SK-N-SH treated with all-trans-retinoic acid at 6 μM for 48 hours (cell line): ENCODE measurements at regions not wholly inside any gene's neighbourhood (a gene's known extent, or its start where the extent isn't known, plus 50 kb on each side); places are given as distances from the start of the nearest gene placed in this dataset.

Experiments used
- ATAC-seq: fragments of 200-7000 bp; cut with Tn5 transposase; 3 replicates; pipeline ENCODE4 v1.9.1; 2020; ENCODE audit warnings: mild to moderate bottlenecking, moderate library complexity
- ARNTL ChIP-seq: fragments of 450-650 bp; formaldehyde crosslinking; IDR thresholded peaks from 2 replicates; pipeline ENCODE4 v1.5.0; 2020; ENCODE audit warnings: low read depth, mild to moderate bottlenecking, moderate library complexity, borderline replicate concordance
- BACH2 ChIP-seq: fragments of 250-450 bp; sonication (Bioruptor Pico); IDR thresholded peaks from 2 replicates; pipeline ENCODE4 v1.9.0; 2021; ENCODE audit warnings: mild to moderate bottlenecking, borderline replicate concordance
- CREB5 ChIP-seq: fragments of 250-450 bp; sonication (Bioruptor Pico); IDR thresholded peaks from 2 replicates; pipeline ENCODE4 v1.5.1; 2020; ENCODE audit warnings: low read depth, mild to moderate bottlenecking, moderate library complexity
- CSDC2 ChIP-seq: fragments of 250-450 bp; sonication (Bioruptor Pico); IDR thresholded peaks from 2 replicates; pipeline ENCODE4 v1.5.0; 2020; ENCODE audit warnings: mild to moderate bottlenecking, moderate library complexity
- CSRNP3 ChIP-seq: fragments of 250-450 bp; sonication (Bioruptor Pico); IDR thresholded peaks from 2 replicates; pipeline ENCODE4 v1.5.1; 2021; ENCODE audit warnings: mild to moderate bottlenecking, moderate library complexity
- ESRRG ChIP-seq: fragments of 250-450 bp; sonication (Bioruptor Pico); IDR thresholded peaks from 2 replicates; pipeline ENCODE4 v1.6.1; 2021; ENCODE audit warnings: mild to moderate bottlenecking
- GLIS3 ChIP-seq: fragments of 250-450 bp; sonication (Bioruptor Pico); IDR thresholded peaks from 2 replicates; pipeline ENCODE4 v1.5.0; 2020; ENCODE audit warnings: mild to moderate bottlenecking, moderate library complexity
- ISL1 ChIP-seq: fragments of 250-450 bp; sonication (Bioruptor Pico); IDR thresholded peaks from 2 replicates; pipeline ENCODE4 v2.1.2; 2022; ENCODE audit warnings: mild to moderate bottlenecking, moderate library complexity
- OSR1 ChIP-seq: fragments of 250-450 bp; sonication (Bioruptor Pico); IDR thresholded peaks from 2 replicates; pipeline ENCODE4 v1.8.0; 2022; ENCODE audit warnings: moderate library complexity, mild to moderate bottlenecking, inconsistent platforms
- POU6F1 ChIP-seq: fragments of 250-450 bp; sonication (Bioruptor Pico); IDR thresholded peaks from 2 replicates; pipeline ENCODE4 v1.8.0; 2021; ENCODE audit warnings: low read depth, mild to moderate bottlenecking, moderate library complexity, borderline replicate concordance
- PPARA ChIP-seq: fragments of 250-450 bp; sonication (Bioruptor Pico); IDR thresholded peaks from 2 replicates; pipeline ENCODE4 v1.5.0; 2020; ENCODE audit warnings: mild to moderate bottlenecking, borderline replicate concordance
- RARB ChIP-seq: fragments of 250-450 bp; sonication (Bioruptor Pico); IDR thresholded peaks from 2 replicates; pipeline ENCODE4 v1.8.0; 2021; ENCODE audit warnings: mild to moderate bottlenecking, moderate library complexity
- SNAI2 ChIP-seq: fragments of 250-450 bp; sonication (Bioruptor Pico); IDR thresholded peaks from 2 replicates; pipeline ENCODE4 v1.5.0; 2020; ENCODE audit warnings: mild to moderate bottlenecking, moderate library complexity
- TCF4 ChIP-seq: fragments of 250-450 bp; sonication (Bioruptor Pico); IDR thresholded peaks from 2 replicates; pipeline ENCODE4 v1.8.0; 2021; ENCODE audit warnings: mild to moderate bottlenecking, moderate library complexity, borderline replicate concordance
- TOX ChIP-seq: fragments of 250-450 bp; sonication (Bioruptor Pico); IDR thresholded peaks from 2 replicates; pipeline ENCODE4 v1.8.0; 2021; ENCODE audit warnings: mild to moderate bottlenecking, moderate library complexity, borderline replicate concordance
- TSHZ2 ChIP-seq: fragments of 250-450 bp; sonication (Bioruptor Pico); IDR thresholded peaks from 2 replicates; pipeline ENCODE4 v1.5.0; 2020; ENCODE audit warnings: mild to moderate bottlenecking, moderate library complexity
- ZC3H10 ChIP-seq: fragments of 250-450 bp; sonication (Bioruptor Pico); IDR thresholded peaks from 2 replicates; pipeline ENCODE4 v1.5.1; 2021; ENCODE audit warnings: mild to moderate bottlenecking, moderate library complexity
- ZFP3 ChIP-seq: fragments of 250-450 bp; sonication (Bioruptor Pico); IDR thresholded peaks from 2 replicates; pipeline ENCODE4 v1.5.0; 2020; ENCODE audit warnings: mild to moderate bottlenecking, moderate library complexity
- ZFP30 ChIP-seq: fragments of 450-650 bp; formaldehyde crosslinking; IDR thresholded peaks from 2 replicates; pipeline ENCODE4 v1.5.0; 2022; ENCODE audit warnings: mild to moderate bottlenecking, moderate library complexity
- ZNF565 ChIP-seq: fragments of 450-650 bp; formaldehyde crosslinking; conservative IDR thresholded peaks from 2 replicates; pipeline ENCODE4 v1.5.0; 2020; ENCODE audit warnings: low read depth, mild to moderate bottlenecking, moderate library complexity
- ZNF70 ChIP-seq: fragments of 450-650 bp; formaldehyde crosslinking; IDR thresholded peaks from 2 replicates; pipeline ENCODE4 v1.5.0; 2020; ENCODE audit warnings: mild to moderate bottlenecking, moderate library complexity
- ZNF8 ChIP-seq: fragments of 450-650 bp; formaldehyde crosslinking; IDR thresholded peaks from 2 replicates; pipeline ENCODE4 v1.5.0; 2020; ENCODE audit warnings: mild to moderate bottlenecking, moderate library complexity

GRCh38 chr5:109486200-109486804 is 76.5 kb upstream of the PJA2 start:
- TF ChIP-seq ZNF8 (no peak), ZNF70 (no peak), TCF4 (CRISPR knock-in tag) (no peak), CREB5 (CRISPR knock-in tag) (no peak), OSR1 (CRISPR knock-in tag) (no peak), PPARA (CRISPR knock-in tag) (no peak), CSDC2 (CRISPR knock-in tag) (no peak), POU6F1 (CRISPR knock-in tag) (no peak), ARNTL (CRISPR knock-in tag) (no peak), ZNF565 (CRISPR knock-in tag) (no peak), BACH2 (CRISPR knock-in tag) (no peak), GLIS3 (CRISPR knock-in tag) (no peak), ESRRG (CRISPR knock-in tag) (no peak), ISL1 (CRISPR knock-in tag) (no peak)
- ATAC-seq, result no peak

GRCh38 chr5:109485030-109485429 is 75.3 kb upstream of the PJA2 start:
- TF ChIP-seq CSDC2 (CRISPR knock-in tag), result no peak
- TF ChIP-seq POU6F1 (CRISPR knock-in tag), result no peak
- no peak for TF ChIP-seq PPARA (CRISPR knock-in tag)
- TF ChIP-seq TCF4 (CRISPR knock-in tag), result no peak
- no peak for TF ChIP-seq ISL1 (CRISPR knock-in tag)
- TF ChIP-seq ZFP3 (CRISPR knock-in tag), result no peak
- TF ChIP-seq ZC3H10 (CRISPR knock-in tag), result no peak
- ATAC-seq, result no peak

- ATAC-seq, result no peak
- no peak for TF ChIP-seq RARB
- TF ChIP-seq ZFP30 (CRISPR knock-in tag), result no peak
- TF ChIP-seq ESRRG (CRISPR knock-in tag), result no peak
- no peak for TF ChIP-seq ZNF8
Observed at GRCh38 chr5:109484597-109484996, 74.8 kb upstream of the PJA2 start.

- TF ChIP-seq GLIS3 (CRISPR knock-in tag) (no peak), ZNF8 (no peak), ZFP3 (CRISPR knock-in tag) (no peak), BACH2 (CRISPR knock-in tag) (no peak), ESRRG (CRISPR knock-in tag) (no peak), CSDC2 (CRISPR knock-in tag) (no peak), CREB5 (CRISPR knock-in tag) (no peak), ZFP30 (CRISPR knock-in tag) (no peak), ZNF70 (no peak), POU6F1 (CRISPR knock-in tag) (no peak), PPARA (CRISPR knock-in tag) (no peak), ARNTL (CRISPR knock-in tag) (no peak), ZC3H10 (CRISPR knock-in tag) (no peak), TSHZ2 (CRISPR knock-in tag) (no peak), CSRNP3 (CRISPR knock-in tag) (no peak), OSR1 (CRISPR knock-in tag) (no peak), SNAI2 (CRISPR knock-in tag) (no peak), ISL1 (CRISPR knock-in tag) (no peak), TOX (CRISPR knock-in tag) (no peak)
Observed at GRCh38 chr5:109483395-109483971, 73.7 kb upstream of the PJA2 start.

More at GRCh38 chr5:109483395-109483971, 73.7 kb upstream of the PJA2 start:
- ATAC-seq, result no peak
